ENCODE measurements at regions not wholly inside any gene's neighbourhood (a gene's known extent, or its start where the extent isn't known, plus 50 kb on each side); places are given as distances from the start of the nearest gene placed in this dataset.
"Not testable (repeated sequence)": the region's sequence is repeated elsewhere in the genome, so short reads cannot be mapped to it uniquely, and the experiment has no call there.

DNA sequence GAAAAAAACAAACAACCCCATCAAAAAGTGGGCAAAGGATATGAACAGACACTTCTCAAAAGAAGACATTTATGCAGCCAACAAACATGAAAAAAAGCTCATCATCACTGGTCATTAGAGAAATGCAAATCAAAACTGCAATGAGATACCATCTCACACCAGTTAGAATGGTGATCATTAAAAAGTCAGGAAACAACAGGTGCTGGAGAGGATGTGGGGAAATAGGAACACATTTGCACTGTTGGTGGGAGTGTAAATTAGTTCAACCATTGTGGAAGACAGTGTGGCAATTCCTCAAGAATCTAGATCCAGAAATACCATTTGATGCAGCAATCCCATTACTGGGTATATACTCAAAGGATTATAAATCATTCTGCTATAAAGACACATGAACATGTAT is 85.5 kb upstream of the WSB1 start:
- DNase-seq (ENCODE audit: low read depth) = not testable (repeated sequence)

DNA sequence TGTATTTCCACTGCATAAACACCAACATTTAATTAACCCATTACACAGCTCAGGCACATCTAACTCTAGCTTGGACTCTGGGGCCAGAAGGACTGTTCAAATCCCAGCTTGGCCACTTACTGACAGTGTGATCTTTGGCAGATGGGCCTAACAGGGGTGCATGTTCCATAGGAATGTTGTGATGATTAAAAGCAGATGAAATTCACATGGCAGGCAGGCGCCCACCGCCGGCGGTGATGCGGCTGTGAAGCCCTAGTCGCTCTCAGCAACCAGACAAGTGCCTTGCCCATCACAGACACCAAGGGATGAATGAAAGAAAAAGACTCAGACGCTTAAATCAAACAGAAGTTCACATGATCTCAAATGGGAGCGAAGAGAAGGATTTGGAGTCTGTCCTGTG is 84.6 kb upstream of the WSB1 start:
- DNase-seq (ENCODE audit: low read depth) = no peak

DNA sequence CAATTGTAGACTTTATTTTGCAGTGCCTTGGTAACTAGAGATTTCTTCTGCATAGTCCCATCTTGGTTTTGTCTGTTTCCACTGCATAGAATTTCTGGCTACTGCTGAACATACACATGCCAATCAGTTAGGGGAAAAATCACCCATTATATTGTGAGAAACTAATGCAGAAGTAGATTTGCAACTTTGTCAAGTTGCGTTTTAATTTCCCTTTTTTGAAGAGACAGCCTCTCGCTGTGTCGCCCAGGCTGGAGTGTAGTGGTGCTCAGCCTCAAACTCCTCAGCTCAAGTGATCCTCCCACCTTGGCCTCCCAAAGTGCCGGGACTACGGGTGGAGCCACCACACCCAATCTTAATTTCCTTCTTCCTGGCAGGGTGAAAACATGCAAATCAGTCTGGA is 83.1 kb upstream of the WSB1 start:
- DNase-seq (ENCODE audit: low read depth) = not testable (repeated sequence)

DNA sequence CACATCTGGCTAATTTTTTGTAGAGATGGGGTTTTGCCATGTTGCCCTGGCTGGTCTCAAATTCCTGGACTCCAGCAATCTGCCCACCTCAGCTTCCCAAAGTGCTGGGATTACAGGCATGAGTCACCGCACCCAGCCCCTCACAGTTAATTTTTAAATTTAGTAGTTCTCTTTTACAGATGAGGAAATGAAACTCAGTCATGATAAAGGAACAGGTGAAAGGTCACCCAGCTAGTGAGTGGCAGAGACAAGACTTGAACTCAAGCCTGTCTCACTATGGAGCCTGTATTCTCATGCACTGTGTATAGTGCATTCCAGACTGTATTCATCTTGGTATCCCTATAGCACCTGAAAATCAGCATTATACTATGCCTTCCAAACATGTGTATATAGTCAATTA is 77.1 kb upstream of the WSB1 start:
- DNase-seq (ENCODE audit: low read depth) = no peak

DNA sequence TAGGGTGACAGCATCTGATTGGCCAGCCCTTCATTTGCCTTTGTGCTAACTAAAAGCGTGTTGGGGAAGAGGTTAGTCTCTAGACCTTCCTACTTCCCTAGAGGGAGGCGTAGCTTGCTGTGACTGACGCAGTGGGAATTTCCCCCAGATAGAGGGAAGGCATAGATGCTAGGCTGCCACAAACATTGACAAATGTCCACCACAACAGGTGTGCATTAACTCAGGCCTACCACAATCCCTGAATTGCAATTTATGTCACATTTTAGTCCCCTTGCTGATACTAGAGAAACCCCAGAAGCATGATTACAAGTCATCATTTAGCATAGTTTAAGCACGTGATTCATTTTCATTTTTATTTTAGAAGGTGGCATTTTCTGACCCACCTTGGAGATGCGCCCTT is 76.3 kb upstream of the WSB1 start:
- DNase-seq (ENCODE audit: low read depth) = no peak

DNA sequence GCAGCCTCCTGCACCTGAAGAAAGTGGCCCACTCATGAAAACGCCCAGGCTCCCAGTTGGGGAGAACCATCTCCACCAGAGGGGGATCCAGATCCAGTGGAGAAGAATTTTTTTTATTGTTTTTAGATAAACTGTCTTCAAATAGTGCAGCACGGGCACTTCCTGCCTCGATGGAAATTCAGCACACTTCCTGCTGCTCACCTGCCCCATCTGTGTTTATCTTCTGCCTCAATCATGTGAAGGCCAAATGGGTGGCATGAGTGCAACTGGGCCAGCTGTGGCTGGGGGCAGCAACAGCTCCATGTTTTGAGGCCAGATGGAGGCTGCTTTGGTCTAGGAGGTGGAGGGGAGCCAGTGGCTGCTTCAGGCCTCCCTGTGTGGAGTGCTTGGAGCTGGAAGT is 75.9 kb upstream of the WSB1 start:
- DNase-seq (ENCODE audit: low read depth) = no peak

DNA sequence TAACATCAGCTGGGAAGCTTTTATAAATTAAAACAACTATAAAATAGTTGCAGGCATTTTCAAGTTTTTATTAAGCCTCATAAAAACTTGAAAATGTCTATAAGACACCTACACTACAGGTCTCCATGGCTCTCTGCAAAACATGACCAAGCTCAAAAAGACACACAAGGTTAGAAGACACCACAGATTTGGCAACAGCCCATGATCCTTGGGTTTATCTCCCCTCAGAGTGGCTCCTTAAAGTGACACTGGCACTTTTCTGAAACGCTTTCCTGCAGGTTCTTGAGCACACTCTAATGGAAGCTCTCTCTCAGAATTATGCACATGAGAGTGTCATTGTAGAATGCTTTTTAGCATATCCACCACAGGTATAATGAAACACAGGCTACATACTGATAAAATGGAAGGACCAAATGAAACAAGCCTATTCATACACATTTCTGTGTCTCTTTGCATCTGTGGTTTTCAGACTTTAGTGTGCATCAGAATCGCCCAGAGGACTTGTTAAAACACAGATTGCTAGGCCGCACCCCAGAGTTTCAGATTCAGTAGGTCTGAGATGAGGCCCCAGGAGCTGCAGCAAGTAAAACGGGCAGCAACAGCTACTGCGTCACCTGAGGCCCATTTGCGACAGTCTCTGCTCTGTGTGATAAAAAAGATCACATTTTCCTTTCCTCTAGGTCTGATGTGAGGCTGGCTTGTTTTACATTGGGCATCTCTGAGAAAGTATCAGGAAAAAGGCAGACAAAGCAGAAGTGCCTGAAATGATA is 75.0 kb upstream of the WSB1 start:
- no peak for DNase-seq (ENCODE audit: low read depth)

DNA sequence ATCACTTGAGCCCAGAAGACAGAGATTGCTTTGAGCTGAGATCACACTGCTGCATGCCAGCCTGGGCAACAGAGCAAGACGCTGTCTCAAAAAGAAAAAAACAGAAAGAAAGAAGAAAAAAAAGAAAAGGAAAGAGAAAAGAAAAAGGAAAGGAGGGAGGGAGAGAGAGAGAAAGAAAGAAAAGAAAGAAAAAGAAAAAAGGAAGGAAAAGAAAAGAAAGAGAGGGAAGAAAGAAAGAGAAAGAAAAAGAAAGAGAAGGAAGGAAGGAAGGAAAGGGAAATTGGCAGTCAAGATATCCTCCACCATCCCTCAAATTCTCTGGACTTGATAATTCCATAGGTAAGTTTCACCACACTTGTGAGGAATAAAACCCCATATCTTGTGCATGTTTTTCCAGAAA is 71.4 kb upstream of the WSB1 start:
- no peak for DNase-seq (ENCODE audit: low read depth)

DNA sequence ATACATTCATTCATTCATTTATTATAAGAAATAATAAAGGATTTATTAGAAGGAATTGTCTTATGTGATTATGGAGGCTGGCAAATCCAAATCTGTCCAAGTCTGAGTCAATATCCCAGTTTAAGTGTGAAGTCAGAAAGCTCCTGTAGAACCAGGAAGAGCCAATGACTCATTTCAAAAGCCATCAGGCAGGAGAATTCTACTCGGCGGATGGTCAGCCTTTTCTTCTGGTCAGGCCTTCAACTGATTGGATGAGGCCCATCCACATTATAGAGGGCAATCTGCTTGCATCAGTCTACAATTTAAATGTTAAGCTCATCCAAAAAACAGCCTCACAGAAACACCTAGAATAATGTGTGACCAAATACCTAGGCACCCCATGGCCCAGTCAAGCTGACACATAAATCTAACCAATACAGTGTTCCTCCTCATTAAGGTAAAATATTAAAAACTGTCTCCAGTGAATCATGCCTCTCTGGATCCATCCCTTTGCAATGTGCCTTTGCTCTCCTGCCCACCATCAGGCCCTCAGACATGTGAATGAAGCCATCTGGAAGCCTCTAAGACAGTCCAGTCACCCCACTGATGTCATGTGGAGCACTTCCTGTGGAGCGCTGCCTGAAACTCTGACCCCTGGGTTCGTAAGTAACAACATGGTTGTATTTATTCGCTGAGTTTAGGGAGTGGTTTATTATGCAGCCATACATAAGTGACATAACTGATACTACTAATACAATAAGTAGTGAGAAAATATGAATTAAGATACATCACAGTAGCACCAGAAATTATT is 69.2 kb upstream of the WSB1 start:
- peak; percentile 70 for DNase-seq (ENCODE audit: low read depth)

DNA sequence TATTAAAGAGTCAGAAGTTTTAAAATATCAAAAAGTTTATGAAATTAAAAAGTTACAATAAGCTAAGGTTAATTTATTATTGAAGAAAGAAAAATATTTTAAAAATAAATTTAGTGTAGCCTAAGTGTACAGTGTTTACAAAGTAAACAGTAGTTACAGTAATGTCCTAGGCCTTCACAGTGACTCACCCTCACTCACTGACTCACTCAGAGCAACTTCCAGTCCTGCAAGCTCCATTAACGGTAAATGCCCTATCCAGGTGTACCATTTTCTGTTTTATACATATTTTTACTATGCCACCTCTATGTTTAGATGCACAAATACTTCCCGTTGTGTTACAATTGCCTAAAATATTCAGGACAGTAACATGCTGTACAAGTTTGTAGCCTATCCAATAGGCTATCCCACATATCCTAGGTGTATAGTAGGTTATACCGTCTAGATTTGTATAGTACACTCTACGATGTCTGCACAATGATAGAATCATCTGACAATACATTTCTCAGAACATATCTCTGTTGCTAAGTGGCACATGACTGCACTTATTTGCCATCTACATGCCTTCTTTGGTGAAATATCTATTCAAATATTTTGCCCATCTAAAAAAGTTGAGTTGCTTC is 67.2 kb upstream of the WSB1 start:
- DNase-seq (ENCODE audit: low read depth) = peak; percentile 77

DNA sequence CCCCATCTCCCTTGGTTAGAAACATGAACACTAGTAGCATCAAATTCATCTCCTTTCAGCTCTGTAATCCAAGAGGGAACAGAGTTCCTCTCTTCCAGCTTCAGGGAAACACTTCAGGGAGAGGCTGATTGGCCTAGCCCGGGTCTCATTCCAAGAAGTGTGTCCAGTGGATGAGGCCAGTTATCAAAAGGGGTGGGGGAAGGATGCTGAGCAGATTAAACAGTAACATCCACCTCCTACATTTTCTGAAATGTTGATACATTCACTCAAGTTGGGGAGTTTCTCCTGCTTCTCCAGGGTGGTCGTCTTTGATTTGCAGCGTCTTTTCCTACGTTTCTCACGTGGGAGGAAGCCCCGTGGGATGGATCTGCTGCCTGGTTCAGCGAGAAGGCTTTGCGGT is 62.9 kb upstream of the WSB1 start:
- DNase-seq (ENCODE audit: low read depth) = no peak

DNA sequence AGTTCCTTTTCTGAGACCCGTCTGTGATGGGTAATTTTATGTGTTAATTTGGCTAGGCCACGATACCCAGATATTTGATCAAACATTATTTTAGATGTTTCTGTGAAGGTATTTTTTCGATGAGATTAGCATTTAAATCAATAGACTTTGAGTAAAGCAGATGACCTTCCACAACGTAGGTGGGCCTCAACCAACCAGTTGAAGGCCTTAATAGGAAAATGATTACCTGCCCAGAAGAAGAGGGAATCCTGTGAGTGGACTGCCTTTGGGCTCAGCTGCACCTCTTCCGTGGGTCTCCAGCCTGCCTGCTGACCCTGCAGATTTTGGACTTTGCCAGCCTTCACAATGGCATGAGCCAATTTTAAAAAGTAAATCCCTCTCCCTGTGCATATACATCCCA is 61.6 kb upstream of the WSB1 start:
- DNase-seq (ENCODE audit: low read depth) = no peak

DNA sequence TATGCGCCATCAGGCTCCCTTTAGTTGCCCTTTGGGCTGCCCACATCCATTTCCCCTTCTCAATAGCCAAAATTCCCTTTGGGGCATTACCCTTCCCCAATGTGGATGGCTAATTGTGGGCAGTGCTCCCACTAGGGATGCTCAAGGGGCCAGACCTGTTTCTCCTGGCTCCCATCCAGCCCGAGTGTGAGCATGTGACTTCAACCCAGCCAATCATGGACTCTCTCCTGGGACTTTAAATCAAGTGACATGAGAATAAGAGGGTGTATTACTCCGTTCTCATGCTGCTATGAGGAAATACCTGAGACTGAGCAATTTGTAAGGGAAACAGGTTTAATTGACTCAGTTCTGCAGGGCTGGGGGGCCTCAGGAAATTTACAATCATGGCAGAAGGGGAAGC is 60.9 kb upstream of the WSB1 start:
- no peak for DNase-seq (ENCODE audit: low read depth)

DNA sequence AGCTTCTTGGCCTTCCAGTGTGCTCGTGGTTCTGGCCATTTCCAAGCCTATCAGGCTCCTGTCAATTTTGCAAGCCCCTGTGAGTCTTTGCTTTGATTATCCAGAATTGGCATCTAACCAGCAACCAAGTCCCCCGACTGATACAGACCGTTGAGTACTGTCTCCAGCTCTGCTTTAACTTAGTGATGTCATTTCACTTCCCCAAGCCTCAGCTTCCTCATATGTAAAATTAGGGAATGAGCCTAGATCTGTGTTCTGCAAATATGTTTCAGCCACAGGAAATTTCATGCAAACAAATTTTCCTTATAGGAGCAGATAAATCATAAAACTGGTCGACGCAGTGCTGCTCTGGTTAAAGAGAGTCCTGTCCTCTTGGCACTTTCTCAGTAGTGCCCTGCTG is 60.1 kb upstream of the WSB1 start:
- DNase-seq (ENCODE audit: low read depth) = no peak

DNA sequence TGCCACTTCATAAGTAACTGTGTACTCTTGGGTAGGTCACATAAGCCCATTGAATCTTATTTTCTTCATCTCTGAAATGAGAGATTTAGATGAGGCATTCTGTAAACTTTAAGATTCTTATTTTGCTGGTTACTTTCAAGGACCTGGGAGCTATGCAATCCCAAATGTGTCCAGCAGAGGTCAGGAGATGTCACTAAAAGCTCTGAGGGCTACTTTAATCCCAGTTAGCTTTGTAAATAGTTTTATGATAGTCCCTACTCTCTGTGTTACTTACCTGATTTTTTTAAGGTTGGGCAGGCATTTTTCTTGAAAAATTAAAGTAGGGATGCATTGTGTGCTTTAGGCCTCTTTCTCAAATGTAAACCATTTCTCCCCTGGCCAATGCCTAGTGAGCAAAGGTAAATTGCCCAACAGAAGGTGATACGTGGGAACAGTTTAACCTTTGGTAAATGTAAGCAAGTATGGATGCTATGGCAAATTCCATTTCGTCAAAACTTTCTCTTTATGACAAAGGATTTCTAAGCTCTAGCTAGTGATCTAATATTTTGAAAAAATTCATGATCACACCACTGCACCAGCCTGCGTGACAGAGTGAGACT is 57.1 kb upstream of the WSB1 start:
- DNase-seq (ENCODE audit: low read depth) = peak; percentile 76

DNA sequence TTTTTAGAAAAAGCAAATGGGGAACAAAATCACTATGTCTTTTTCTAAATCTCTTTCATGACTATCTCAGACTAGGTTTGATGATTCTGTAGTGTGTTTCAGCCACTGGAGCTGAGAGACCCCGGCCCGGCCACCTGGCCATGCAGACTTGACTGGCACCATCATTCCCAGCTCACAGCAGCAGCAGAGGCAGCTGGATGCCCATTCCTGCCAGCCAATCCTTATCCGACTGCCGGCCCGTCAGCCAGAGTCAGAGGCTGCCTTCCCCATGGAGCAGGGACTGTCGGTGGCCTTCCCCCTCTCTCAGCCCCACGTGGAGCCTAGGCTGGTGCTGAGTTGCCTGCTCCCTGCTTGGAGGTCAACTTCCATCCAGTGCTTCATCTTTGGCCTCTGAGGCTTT is 56.0 kb upstream of the WSB1 start:
- DNase-seq (ENCODE audit: low read depth) = no peak

DNA sequence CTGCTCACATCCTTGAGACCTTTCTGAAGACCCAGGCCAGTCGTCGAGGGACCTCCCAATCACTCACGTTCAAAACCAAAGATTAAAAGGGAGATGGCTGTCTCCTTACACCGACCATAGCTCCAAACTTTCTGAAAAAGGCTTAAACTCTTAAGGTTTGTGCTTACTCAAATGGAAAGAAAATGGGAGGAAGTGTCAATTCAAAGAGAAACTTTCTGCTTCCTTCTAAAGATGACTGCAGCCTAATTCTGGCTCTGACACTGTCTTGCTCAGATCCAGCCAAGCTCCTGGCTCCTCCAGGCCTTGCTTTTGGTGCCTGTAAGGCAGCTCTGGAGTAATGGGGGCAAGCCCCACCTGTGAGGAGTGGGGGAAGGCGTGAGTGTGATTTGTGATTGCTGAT is 54.9 kb upstream of the WSB1 start:
- no peak for DNase-seq (ENCODE audit: low read depth)

DNA sequence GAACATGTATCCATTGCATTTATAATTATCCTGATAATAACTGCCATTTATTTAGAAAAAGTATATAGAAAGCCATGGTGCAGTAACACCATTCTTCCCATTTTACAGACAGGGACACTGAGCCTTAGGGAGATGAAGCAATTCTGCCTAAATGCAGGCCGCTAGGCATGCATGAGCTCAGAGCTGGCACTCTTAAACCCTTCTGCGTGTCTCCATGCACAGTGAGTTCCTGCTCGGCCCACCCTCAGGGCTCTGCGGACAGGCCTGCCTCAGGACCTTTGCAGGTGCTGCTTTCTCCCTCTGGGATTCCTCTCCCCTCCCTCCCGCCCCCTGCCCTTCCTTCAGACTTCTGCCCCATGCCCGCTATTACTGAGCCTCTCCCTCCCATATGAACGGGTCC is 54.3 kb upstream of the WSB1 start:
- DNase-seq (ENCODE audit: low read depth) = no peak

DNA sequence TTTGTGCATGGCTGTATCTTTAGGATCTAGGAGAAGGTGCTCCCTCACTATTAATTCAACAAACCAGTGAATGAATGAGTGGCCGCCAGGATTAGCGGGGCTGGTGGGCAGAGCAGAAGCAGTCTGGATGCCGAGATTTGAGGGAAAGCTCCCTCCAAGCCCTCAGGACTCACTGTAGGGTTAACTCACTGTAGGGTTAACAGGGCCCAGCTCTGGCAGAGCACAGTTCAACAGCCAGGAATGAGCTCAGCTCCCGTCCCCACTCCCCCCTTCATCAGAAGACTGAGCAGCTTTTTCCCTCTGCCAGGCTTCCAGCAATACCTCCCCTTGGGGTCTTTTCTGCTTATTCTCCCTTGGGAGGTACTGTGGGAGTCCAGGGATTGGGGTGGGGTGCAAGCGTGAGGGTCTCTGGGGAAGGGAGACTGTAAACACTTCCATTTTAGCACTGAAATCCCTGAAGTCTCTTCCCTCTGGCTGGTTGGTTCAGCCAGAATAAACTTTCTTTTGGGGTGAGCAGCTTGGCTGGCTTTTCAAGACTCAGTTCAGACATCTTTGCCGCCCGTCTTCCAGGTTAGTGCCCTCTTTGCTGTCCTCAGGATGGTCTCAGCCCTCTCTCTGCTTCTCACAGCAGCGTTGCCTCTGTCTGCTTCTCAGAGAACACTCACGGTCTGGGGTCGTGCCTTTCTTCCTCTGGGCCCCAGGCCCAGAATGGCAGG is 53.7 kb upstream of the WSB1 start:
- DNase-seq (ENCODE audit: low read depth) = no peak

DNA sequence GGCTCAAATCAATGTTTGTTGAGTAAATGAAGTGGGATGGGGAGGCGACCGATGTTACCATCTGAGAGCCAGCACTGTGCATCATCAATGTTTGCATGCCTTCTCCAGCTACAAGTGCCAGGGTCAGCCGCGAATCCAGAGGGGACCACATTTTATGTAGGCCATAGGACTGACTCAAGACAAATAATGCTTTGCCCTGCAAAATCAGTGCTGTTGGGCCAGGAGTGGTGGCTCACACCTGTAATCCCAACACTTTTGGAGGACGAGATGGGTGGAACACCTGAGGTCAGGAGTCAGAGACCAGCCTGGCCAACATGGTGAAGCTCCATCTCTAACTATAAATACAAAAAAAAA is 53.1 kb upstream of the WSB1 start:
- no peak for DNase-seq (ENCODE audit: low read depth)

DNA sequence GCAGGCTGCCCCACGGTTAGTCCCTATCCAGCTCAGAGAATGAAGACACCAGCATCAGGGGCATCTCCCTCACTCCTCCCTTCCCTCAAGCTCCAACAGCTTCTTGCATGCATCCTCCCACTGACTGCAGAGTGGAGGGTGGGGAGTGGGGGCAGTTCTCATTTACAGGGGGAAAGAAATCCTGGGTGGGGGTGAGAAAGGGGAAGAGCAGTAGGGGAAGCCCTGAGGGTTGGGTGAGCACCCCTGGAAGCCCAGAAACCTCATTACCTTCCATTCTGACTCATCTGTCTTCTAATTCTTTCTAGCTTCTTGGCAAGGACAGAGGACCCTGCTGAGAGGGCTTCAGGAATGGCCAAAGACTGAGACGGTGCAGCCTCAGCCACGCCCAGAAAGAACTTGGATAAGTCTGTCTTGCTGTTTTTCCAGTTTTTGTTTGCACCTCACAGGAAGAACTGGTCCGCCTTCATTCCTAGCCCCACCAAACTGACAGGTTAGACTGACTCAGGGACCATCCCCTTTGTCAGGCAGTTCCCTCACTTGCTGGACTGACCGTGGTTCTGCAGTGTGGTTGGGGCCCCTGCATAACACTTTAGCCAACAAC is 52.5 kb upstream of the WSB1 start:
- DNase-seq (ENCODE audit: low read depth) = peak; percentile 13

DNA sequence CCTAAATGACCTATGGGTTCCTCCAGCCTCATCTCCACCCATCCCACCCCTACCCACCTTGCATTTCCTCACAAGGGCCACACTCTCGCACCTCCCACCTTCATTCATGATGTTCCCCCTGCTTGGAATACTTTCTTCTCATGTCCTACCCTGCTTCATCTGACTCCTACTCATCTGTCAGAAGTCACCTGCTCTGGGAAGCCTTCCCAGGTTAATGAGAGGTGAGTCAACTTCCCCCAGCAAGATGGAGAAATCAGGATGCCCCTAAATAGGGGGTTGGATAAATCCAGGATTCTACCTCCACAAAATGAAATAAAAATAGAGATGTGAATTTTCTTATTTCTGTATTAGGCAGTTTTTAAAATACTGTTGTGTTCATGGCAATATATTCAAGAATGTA is 51.0 kb upstream of the WSB1 start:
- DNase-seq (ENCODE audit: low read depth) = no peak
